ENCODE measurements at regions not wholly inside any gene's neighbourhood (a gene's known extent, or its start where the extent isn't known, plus 50 kb on each side); places are given as distances from the start of the nearest gene placed in this dataset.

GRCh38 chr2:101577173-101577572 lies 102.3 kb upstream of the RFX8 start:
- no peak for TF ChIP-seq EZH2 (IDR thresholded peaks at IDR 0.05; ENCODE audit: low read length, missing control alignments)
- no peak for TF ChIP-seq CTCF (conservative IDR thresholded peaks at IDR 0.05 in 1 of 2, IDR thresholded peaks at IDR 0.05 in 1 of 2; ENCODE audit: low read depth in 1 of 2, low read length in 2 of 2)
- Histone ChIP-seq H3K79me2 (ENCODE audit: control insufficient read depth, insufficient read depth, low read length) (no peaks in the 10 kb centered on the region), H4K20me1 (ENCODE audit: control insufficient read depth, extremely low read depth, insufficient read depth, low read length) (no peaks in the 10 kb centered on the region), H3K4me2 (ENCODE audit: extremely low read depth, insufficient read depth, low read length) (no peak overlapping the region), H3K4me1 (ENCODE audit: control insufficient read depth, extremely low read depth, insufficient read depth, low read length) (no peaks in the 10 kb centered on the region), H2AFZ (ENCODE audit: low read length) (no peak overlapping the region), H3K9me3 (ENCODE audit: control insufficient read depth, insufficient read depth, low read depth, low read length) (no peaks in the 10 kb centered on the region), H3K9ac (ENCODE audit: insufficient read depth, low read length) (no peak overlapping the region), H3K36me3 (ENCODE audit: control insufficient read depth, insufficient read depth, low read length) (no peaks in the 10 kb centered on the region), H3K27me3 (ENCODE audit: control insufficient read depth, insufficient read depth, low read length) (no peaks in the 10 kb centered on the region), H3K27ac (ENCODE audit: insufficient read depth, low read length) (no peak overlapping the region), H3K4me3 (replicated peaks in 1 of 4; ENCODE audit: control extremely low read depth in 1 of 4, insufficient read depth in 1 of 4, low read depth in 3 of 4, low read length in 4 of 4) (no peak overlapping the region)
- peak in 1 of 2 donors; percentile 59 for DNase-seq (ENCODE audit: low read depth in 2 of 2)

GRCh38 chr2:101574622-101575021 lies 99.7 kb upstream of the RFX8 start:
- no peaks in the 10 kb centered on the region for H3K9me3 ChIP-seq (ENCODE audit: control insufficient read depth, insufficient read depth, low read depth, low read length)

GRCh38 chr2:101571951-101572350 lies 97.0 kb upstream of the RFX8 start:
- Histone ChIP-seq H3K79me2 (ENCODE audit: control insufficient read depth, insufficient read depth, low read length) (no peaks in the 10 kb centered on the region), H3K9me3 (ENCODE audit: control insufficient read depth, insufficient read depth, low read depth, low read length) (no peaks in the 10 kb centered on the region), H3K4me1 (ENCODE audit: control insufficient read depth, extremely low read depth, insufficient read depth, low read length) (no peaks in the 10 kb centered on the region), H3K27ac (ENCODE audit: insufficient read depth, low read length) (no peak overlapping the region), H2AFZ (ENCODE audit: low read length) (no peak overlapping the region), H3K36me3 (ENCODE audit: control insufficient read depth, insufficient read depth, low read length) (no peaks in the 10 kb centered on the region), H4K20me1 (ENCODE audit: control insufficient read depth, extremely low read depth, insufficient read depth, low read length) (no peaks in the 10 kb centered on the region), H3K4me2 (ENCODE audit: extremely low read depth, insufficient read depth, low read length) (no peak overlapping the region), H3K4me3 (replicated peaks in 1 of 4; ENCODE audit: control extremely low read depth in 1 of 4, insufficient read depth in 1 of 4, low read depth in 3 of 4, low read length in 4 of 4) (no peak overlapping the region), H3K9ac (ENCODE audit: insufficient read depth, low read length) (no peak overlapping the region), H3K27me3 (ENCODE audit: control insufficient read depth, insufficient read depth, low read length) (no peaks in the 10 kb centered on the region)
- TF ChIP-seq EZH2 (IDR thresholded peaks at IDR 0.05; ENCODE audit: low read length, missing control alignments) (no peak), CTCF (conservative IDR thresholded peaks at IDR 0.05 in 1 of 2, IDR thresholded peaks at IDR 0.05 in 1 of 2; ENCODE audit: low read depth in 1 of 2, low read length in 2 of 2) (no peak)
- no peak for DNase-seq (ENCODE audit: low read depth in 2 of 2)

More at GRCh38 chr2:101574622-101575021, 99.7 kb upstream of the RFX8 start:
- H3K79me2 ChIP-seq (ENCODE audit: control insufficient read depth, insufficient read depth, low read length), result no peaks in the 10 kb centered on the region
- no peaks in the 10 kb centered on the region for H4K20me1 ChIP-seq (ENCODE audit: control insufficient read depth, extremely low read depth, insufficient read depth, low read length)
- no peak overlapping the region for H3K4me2 ChIP-seq (ENCODE audit: extremely low read depth, insufficient read depth, low read length)
- no peaks in the 10 kb centered on the region for H3K27me3 ChIP-seq (ENCODE audit: control insufficient read depth, insufficient read depth, low read length)
- DNase-seq (ENCODE audit: low read depth in 2 of 2), result no peak
- no peak for TF ChIP-seq CTCF (conservative IDR thresholded peaks at IDR 0.05 in 1 of 2, IDR thresholded peaks at IDR 0.05 in 1 of 2; ENCODE audit: low read depth in 1 of 2, low read length in 2 of 2)
- no peak for TF ChIP-seq EZH2 (IDR thresholded peaks at IDR 0.05; ENCODE audit: low read length, missing control alignments)
- no peaks in the 10 kb centered on the region for H3K4me1 ChIP-seq (ENCODE audit: control insufficient read depth, extremely low read depth, insufficient read depth, low read length)
- H3K27ac ChIP-seq (ENCODE audit: insufficient read depth, low read length), result no peak overlapping the region
- H3K4me3 ChIP-seq (replicated peaks in 1 of 4; ENCODE audit: control extremely low read depth in 1 of 4, insufficient read depth in 1 of 4, low read depth in 3 of 4, low read length in 4 of 4), result no peak overlapping the region
- no peaks in the 10 kb centered on the region for H3K36me3 ChIP-seq (ENCODE audit: control insufficient read depth, insufficient read depth, low read length)
- H3K9ac ChIP-seq (ENCODE audit: insufficient read depth, low read length), result no peak overlapping the region
- H2AFZ ChIP-seq (ENCODE audit: low read length), result no peak overlapping the region

Measured in fibroblast of lung (primary cell).